ENCODE measurements at regions not wholly inside any gene's neighbourhood (a gene's known extent, or its start where the extent isn't known, plus 50 kb on each side); places are given as distances from the start of the nearest gene placed in this dataset.

GRCh38 chr10:91347529-91347928 lies 62.6 kb upstream of the HECTD2 start:
- no peak overlapping the region for H3K4me3 ChIP-seq (ENCODE audit: low read length)
- no peak for TF ChIP-seq CTCF (conservative IDR thresholded peaks at IDR 0.05; ENCODE audit: low read depth, low read length)
- DNase-seq (ENCODE audit: low read depth): no peak

GRCh38 chr10:91349381-91349780 lies 60.8 kb upstream of the HECTD2 start:
- peak; percentile 53 for DNase-seq (ENCODE audit: low read depth)
- TF ChIP-seq CTCF (conservative IDR thresholded peaks at IDR 0.05; ENCODE audit: low read depth, low read length): no peak
- no peak overlapping the region for H3K4me3 ChIP-seq (ENCODE audit: low read length)

GRCh38 chr10:91350651-91351081 lies 59.5 kb upstream of the HECTD2 start:
- TF ChIP-seq CTCF (conservative IDR thresholded peaks at IDR 0.05; ENCODE audit: low read depth, low read length): no peak
- H3K4me3 ChIP-seq (ENCODE audit: low read length): no peak overlapping the region
- peak; percentile 30 for DNase-seq (ENCODE audit: low read depth)

DNA sequence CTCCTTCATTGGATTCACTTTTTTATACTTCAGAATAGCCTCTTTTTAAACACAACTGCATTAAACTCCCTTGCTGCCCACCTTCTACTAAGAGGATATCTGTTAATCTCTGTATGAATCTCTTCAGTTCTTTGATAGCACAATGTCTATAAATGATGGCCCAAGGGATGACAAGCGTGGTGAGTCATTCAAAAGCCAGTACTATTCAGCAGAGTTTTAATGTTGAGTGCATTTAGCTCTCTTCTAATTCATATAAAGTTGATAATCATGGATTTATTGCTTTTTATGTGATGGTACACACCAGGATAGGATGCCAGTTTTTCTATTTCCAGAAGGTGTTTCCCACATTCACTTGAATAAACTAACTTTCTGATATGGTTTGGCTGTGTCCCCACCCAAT lies 57.4 kb upstream of the HECTD2 start:
- no peak for TF ChIP-seq CTCF (conservative IDR thresholded peaks at IDR 0.05; ENCODE audit: low read depth, low read length)
- H3K4me3 ChIP-seq (ENCODE audit: low read length): no peak overlapping the region
- DNase-seq (ENCODE audit: low read depth): no peak

DNA sequence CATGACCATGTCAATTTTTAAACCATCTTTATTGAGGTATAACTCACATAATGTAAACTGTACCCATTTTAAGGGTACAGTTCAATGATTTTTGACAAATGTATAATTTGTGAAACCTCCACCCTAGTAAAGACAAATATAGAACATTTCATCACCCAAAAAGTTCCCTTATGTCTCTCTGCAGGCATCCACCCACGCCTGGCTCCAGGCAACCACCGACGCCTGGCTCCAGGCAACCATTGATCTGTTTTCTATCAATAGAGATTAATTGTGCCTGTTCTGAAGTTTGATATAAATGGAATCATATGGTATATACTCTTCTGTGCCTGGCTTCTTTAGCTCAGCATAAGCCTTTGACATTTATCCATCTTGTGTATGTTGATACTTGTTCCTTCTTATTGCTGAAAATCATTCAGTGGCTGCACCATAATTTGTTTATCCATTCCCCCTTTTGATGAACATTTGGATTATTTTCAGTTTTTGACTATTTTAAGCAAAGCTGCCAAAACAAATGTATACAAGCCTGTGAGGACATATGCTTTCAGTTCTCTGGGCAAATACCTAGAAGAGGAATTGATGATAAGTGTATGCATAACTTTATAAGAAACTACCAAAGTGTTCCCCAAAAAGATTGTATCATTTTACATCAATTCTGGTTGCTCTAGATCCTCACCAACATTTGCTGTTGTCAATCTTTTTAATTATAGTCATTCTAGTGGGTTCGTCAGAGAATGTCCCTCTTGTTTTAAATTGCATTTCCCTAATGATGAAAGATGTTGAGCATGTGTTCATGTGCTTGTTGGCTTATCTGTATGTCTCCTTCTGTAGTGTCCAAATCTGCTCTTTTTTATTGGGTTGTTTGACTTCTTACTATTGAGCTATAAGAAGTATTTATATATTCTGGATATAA lies 55.7 kb upstream of the HECTD2 start:
- H3K4me3 ChIP-seq (ENCODE audit: low read length): no peak overlapping the region
- DNase-seq (ENCODE audit: low read depth): no peak
- no peak for TF ChIP-seq CTCF (conservative IDR thresholded peaks at IDR 0.05; ENCODE audit: low read depth, low read length)

- no peak overlapping the region for H3K4me3 ChIP-seq (ENCODE audit: low read length)
- DNase-seq (ENCODE audit: low read depth): no peak
- no peak for TF ChIP-seq CTCF (conservative IDR thresholded peaks at IDR 0.05; ENCODE audit: low read depth, low read length)
These were observed 54.1 kb upstream of the HECTD2 start for GRCh38 chr10:91355998-91356397.

- TF ChIP-seq CTCF (conservative IDR thresholded peaks at IDR 0.05; ENCODE audit: low read depth, low read length): no peak
- DNase-seq (ENCODE audit: low read depth): no peak
- no peak overlapping the region for H3K4me3 ChIP-seq (ENCODE audit: low read length)
These were observed 52.6 kb upstream of the HECTD2 start for GRCh38 chr10:91357497-91357896.
